HCT116 (cell line): ENCODE measurements at regions not wholly inside any gene's neighbourhood (a gene's known extent, or its start where the extent isn't known, plus 50 kb on each side); places are given as distances from the start of the nearest gene placed in this dataset.

Experiments
- ATAC-seq: fragments of 200-7000 bp; cut with Tn5 transposase; 2 replicates; pipeline ENCODE4 v1.9.1; 2020; ENCODE audit warnings: mild to moderate bottlenecking, moderate library complexity
- BruUV-seq: library from RNA; stranded (reverse); fragments of 400-500 nt; replicated peaks from 2 replicates; lab custom pipeline; 2021; lab: Mats Ljungman, UMichigan
- CTCF ChIA-PET: fragments of 300-600 bp; sonication (Branson Sonifier 250); formaldehyde crosslinking; loops from one replicate; lab custom pipeline; 2021; ENCODE audit warnings: antibody characterized with exemption; lab: Charles Lee
- POLR2A ChIA-PET: fragments of 300-600, 350-600 bp; sonication (Branson Sonifier 250); formaldehyde crosslinking; loops from one replicate; lab custom pipeline; 2021; ENCODE audit warnings: antibody characterized with exemption; lab: Charles Lee
- RAD21 ChIA-PET, 2 experiments: fragments of 300-600 bp; sonication (Branson Sonifier 250); formaldehyde crosslinking; loops; one replicate each; lab custom pipeline; 2023; ENCODE audit warnings: low total read pairs in 2 of 2; ENCODE audit not compliant: uncharacterized antibody in 2 of 2, unreplicated experiment in 2 of 2, low non-redundant PET in 1 of 2; lab: Charles Lee
- DNase-seq: peaks from one replicate; pipeline ENCODE4 v3.0.0-alpha.2; 2010; ENCODE audit warnings: low read depth, low spot score
- H2AFZ ChIP-seq: fragments of 200-600 bp; shearing (Covaris generic), sonication (generic); 2 replicates; pipeline ENCODE4 v1.6.1; 2017; ENCODE audit warnings: low read depth, mixed run types, mixed read lengths, antibody characterized with exemption, low read length; ENCODE audit not compliant: poor library complexity, severe bottlenecking
- H3K27ac ChIP-seq: 2 replicates; pipeline ENCODE4 v1.5.1; 2012; ENCODE audit warnings: low read depth, low read length
- H3K27me3 ChIP-seq: fragments of 200-600 bp; sonication (generic); 2 replicates; pipeline ENCODE4 v1.6.1; 2016; ENCODE audit warnings: mixed run types, low read length, mixed read lengths; ENCODE audit not compliant: insufficient read depth
- H3K36me3 ChIP-seq, 2 experiments: fragments of 200-500 bp in 1 of 2; fragments of 200-600 bp in 1 of 2; sonication (Bioruptor generic) in 1 of 2; sonication (generic) in 1 of 2; 2 replicates each; pipeline versions ENCODE4 v1.5.1 to v1.6.1; 2014 to 2016; ENCODE audit warnings: low read length in 2 of 2, inconsistent platforms in 1 of 2, mixed read lengths in 1 of 2, mixed run types in 1 of 2; ENCODE audit not compliant: insufficient read depth in 2 of 2, control insufficient read depth in 1 of 2
- H3K4me1 ChIP-seq, 2 experiments: fragments of 200-600 bp in 1 of 2; sonication (generic) in 1 of 2; 2 replicates each; pipeline versions ENCODE4 v1.5.1 to v1.6.1; 2012 to 2017; ENCODE audit warnings: low read length in 2 of 2, inconsistent platforms in 1 of 2, mild to moderate bottlenecking in 1 of 2, mixed read lengths in 1 of 2, mixed run types in 1 of 2, moderate library complexity in 1 of 2; ENCODE audit not compliant: insufficient read depth in 2 of 2, control insufficient read depth in 1 of 2
- H3K4me2 ChIP-seq: fragments of 200-600 bp; sonication (generic); 2 replicates; pipeline ENCODE4 v1.6.1; 2017; ENCODE audit warnings: mixed run types, low read length, mixed read lengths
- H3K4me3 ChIP-seq, 2 experiments: fragments of 200-600 bp in 1 of 2; sonication (generic) in 1 of 2; replicated peaks in 1 of 2; 2 replicates each; pipeline ENCODE4 v1.5.1; 2011 to 2016; ENCODE audit warnings: low read length in 2 of 2, control low read depth in 1 of 2, low read depth in 1 of 2, mild to moderate bottlenecking in 1 of 2, mixed read lengths in 1 of 2, mixed run types in 1 of 2
- H3K79me2 ChIP-seq: fragments of 200-600 bp; sonication (generic); 2 replicates; pipeline ENCODE4 v1.6.1; 2017; ENCODE audit warnings: mild to moderate bottlenecking, mixed run types, low read length, moderate library complexity, mixed read lengths; ENCODE audit not compliant: insufficient read depth
- H3K9ac ChIP-seq: fragments of 200-600 bp; sonication (generic); 2 replicates; pipeline ENCODE4 v1.6.1; 2016; ENCODE audit warnings: low read length, mixed read lengths
- H3K9me2 ChIP-seq: fragments of 200-600 bp; sonication (generic), shearing (Covaris generic); 2 replicates; pipeline ENCODE4 v1.6.1; 2017; ENCODE audit warnings: mixed run types, mild to moderate bottlenecking, moderate library complexity; ENCODE audit not compliant: insufficient read depth
- H3K9me3 ChIP-seq, 2 experiments: fragments of 200-500 bp in 1 of 2; fragments of 200-600 bp in 1 of 2; sonication (Bioruptor generic) in 1 of 2; sonication (generic) in 1 of 2; 2 replicates each; pipeline ENCODE4 v1.6.1; 2014 to 2017; ENCODE audit warnings: low read length in 2 of 2, mixed read lengths in 2 of 2, inconsistent platforms in 1 of 2, low read depth in 1 of 2, mild to moderate bottlenecking in 1 of 2, mixed run types in 1 of 2, moderate library complexity in 1 of 2; ENCODE audit not compliant: control insufficient read depth in 1 of 2, insufficient read depth in 1 of 2
- H4K20me1 ChIP-seq: fragments of 200-600 bp; sonication (generic), shearing (Covaris generic); 2 replicates; pipeline ENCODE4 v1.6.1; 2017; ENCODE audit warnings: mixed run types, mild to moderate bottlenecking, moderate library complexity; ENCODE audit not compliant: insufficient read depth
- CBX3 ChIP-seq: IDR thresholded peaks from 2 replicates; pipeline ENCODE4 v1.6.1; 2012; ENCODE audit warnings: low read depth
- EGR1 ChIP-seq: IDR thresholded peaks from 2 replicates; pipeline ENCODE4 v1.6.1; 2012; ENCODE audit warnings: low read depth
- EZH2 ChIP-seq: fragments of 200-600 bp; sonication (generic); IDR thresholded peaks from 2 replicates; pipeline ENCODE4 v1.6.1; 2017; ENCODE audit warnings: antibody characterized with exemption, mixed run types
- FOSL1 ChIP-seq: IDR thresholded peaks from 2 replicates; pipeline ENCODE4 v1.6.1; 2012; ENCODE audit warnings: low read depth
- JUND ChIP-seq: IDR thresholded peaks from 2 replicates; pipeline ENCODE4 v1.6.1; 2012
- MAX ChIP-seq: IDR thresholded peaks from 2 replicates; pipeline ENCODE4 v1.6.1; 2012
- RAD21 ChIP-seq: IDR thresholded peaks from 2 replicates; pipeline ENCODE4 v1.6.1; 2012; ENCODE audit warnings: low read depth, mild to moderate bottlenecking
- REST ChIP-seq: IDR thresholded peaks from 2 replicates; pipeline ENCODE4 v1.6.1; 2012; ENCODE audit warnings: low read depth
- TCF7L2 ChIP-seq: IDR thresholded peaks from 2 replicates; pipeline ENCODE4 v1.7.0; 2011; ENCODE audit warnings: borderline replicate concordance, inconsistent platforms; ENCODE audit not compliant: insufficient read depth, insufficient read length; ENCODE audit errors: extremely low read depth
- YY1 ChIP-seq: IDR thresholded peaks from 2 replicates; pipeline ENCODE4 v1.6.1; 2011; ENCODE audit warnings: low read length, low read depth, moderate library complexity, mild to moderate bottlenecking; ENCODE audit not compliant: insufficient replicate concordance; ENCODE audit errors: extremely low read depth
- ZNF274 ChIP-seq: fragments of 200-500 bp; sonication (Bioruptor generic); IDR thresholded peaks from 2 replicates; pipeline ENCODE4 v1.6.1; 2014; ENCODE audit warnings: mild to moderate bottlenecking, low read depth, low read length, inconsistent platforms
- intact Hi-C: fragments of 100-400 bp; cut with micrococcal nuclease; formaldehyde crosslinking; loops from 2 replicates; pipeline ENCODE4 v1.10.0; 2022
- TF ChIP-seq, protein P1 (sequence below): IDR thresholded peaks from 2 replicates; pipeline ENCODE4 v1.6.1; 2011; ENCODE audit warnings: mild to moderate bottlenecking, low read length, moderate library complexity; ENCODE audit not compliant: insufficient replicate concordance; ENCODE audit errors: extremely low read depth
- TF ChIP-seq, protein P2 (sequence below): IDR thresholded peaks from 2 replicates; pipeline ENCODE4 v1.6.1; 2012

DNA sequence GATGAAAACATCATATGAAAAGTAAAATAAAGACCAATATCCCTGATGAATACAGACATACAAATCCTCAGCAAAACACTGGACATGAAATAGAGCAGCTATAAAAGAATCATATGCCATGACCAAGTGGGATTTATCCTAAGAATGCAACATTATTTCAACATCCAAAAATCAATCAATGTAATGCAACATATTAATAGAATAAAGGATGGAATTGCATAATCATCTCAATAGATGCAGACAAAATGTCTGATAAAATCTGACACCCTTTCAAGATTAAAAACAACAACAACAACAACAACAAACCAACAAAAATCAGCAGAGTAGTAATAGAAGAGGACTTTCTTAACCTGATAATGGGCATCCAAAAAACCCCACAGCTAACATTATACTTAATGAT lies 63.8 kb upstream of the IL1R1 start:
- Histone ChIP-seq H3K9me3 (no peaks in the 10 kb centered on the region), H3K4me1 (peaks cover 4 to 11% of the 10 kb centered on the region in 2 experiments; a peak in 3 of 4 replicates), H3K4me3 (no peak overlapping the region), H3K9me2 (no peaks in the 10 kb centered on the region), H3K36me3 (no peaks in the 10 kb centered on the region), H3K79me2 (no peaks in the 10 kb centered on the region), H3K9ac (no peak overlapping the region), H2AFZ (no peak overlapping the region), H3K27ac (no peak overlapping the region), H3K4me2 (no peak overlapping the region), H3K27me3 (no peaks in the 10 kb centered on the region), H4K20me1 (no peaks in the 10 kb centered on the region)
- CTCF ChIA-PET = no interaction called here
- TF ChIP-seq CBX3 (no peak), FOSL1 (no peak), JUND (no peak), EZH2 (no peak), REST (no peak), MAX (no peak), ZNF274 (no peak), TCF7L2 (no peak), EGR1 (no peak), YY1 (no peak), RAD21 (no peak)
- TF ChIP-seq, protein P1, sequence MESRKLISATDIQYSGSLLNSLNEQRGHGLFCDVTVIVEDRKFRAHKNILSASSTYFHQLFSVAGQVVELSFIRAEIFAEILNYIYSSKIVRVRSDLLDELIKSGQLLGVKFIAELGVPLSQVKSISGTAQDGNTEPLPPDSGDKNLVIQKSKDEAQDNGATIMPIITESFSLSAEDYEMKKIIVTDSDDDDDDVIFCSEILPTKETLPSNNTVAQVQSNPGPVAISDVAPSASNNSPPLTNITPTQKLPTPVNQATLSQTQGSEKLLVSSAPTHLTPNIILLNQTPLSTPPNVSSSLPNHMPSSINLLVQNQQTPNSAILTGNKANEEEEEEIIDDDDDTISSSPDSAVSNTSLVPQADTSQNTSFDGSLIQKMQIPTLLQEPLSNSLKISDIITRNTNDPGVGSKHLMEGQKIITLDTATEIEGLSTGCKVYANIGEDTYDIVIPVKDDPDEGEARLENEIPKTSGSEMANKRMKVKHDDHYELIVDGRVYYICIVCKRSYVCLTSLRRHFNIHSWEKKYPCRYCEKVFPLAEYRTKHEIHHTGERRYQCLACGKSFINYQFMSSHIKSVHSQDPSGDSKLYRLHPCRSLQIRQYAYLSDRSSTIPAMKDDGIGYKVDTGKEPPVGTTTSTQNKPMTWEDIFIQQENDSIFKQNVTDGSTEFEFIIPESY = no peak
- TF ChIP-seq, protein P2, sequence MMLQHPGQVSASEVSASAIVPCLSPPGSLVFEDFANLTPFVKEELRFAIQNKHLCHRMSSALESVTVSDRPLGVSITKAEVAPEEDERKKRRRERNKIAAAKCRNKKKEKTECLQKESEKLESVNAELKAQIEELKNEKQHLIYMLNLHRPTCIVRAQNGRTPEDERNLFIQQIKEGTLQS = no peak
- DNase-seq (no peak), ATAC-seq (no peak)
- RAD21 ChIA-PET = no interaction called here
- no TSS peak for BruUV-seq
- intact Hi-C loops = no loop called here
- POLR2A ChIA-PET = interaction anchor here (1.2 kb wide), 1 partner anchor 12 kb away, joined by 4 read pairs; no protein-coding TSS in a partner anchor
